Fibroblast of peridontal ligament (primary cell): ENCODE measurements at regions not wholly inside any gene's neighbourhood (a gene's known extent, or its start where the extent isn't known, plus 50 kb on each side); places are given as distances from the start of the nearest gene placed in this dataset.
A peak's percentile ranks its signal among the peaks of the same experiment; 100 is the strongest.
"Not testable (repeated sequence)": the region's sequence is repeated elsewhere in the genome, so short reads cannot be mapped to it uniquely, and the experiment has no call there.

ENCODE experiments used
- DNase-seq: peaks from one replicate; pipeline ENCODE4 v3.0.0-alpha.2; 2010; ENCODE audit errors: extremely low read depth

DNA sequence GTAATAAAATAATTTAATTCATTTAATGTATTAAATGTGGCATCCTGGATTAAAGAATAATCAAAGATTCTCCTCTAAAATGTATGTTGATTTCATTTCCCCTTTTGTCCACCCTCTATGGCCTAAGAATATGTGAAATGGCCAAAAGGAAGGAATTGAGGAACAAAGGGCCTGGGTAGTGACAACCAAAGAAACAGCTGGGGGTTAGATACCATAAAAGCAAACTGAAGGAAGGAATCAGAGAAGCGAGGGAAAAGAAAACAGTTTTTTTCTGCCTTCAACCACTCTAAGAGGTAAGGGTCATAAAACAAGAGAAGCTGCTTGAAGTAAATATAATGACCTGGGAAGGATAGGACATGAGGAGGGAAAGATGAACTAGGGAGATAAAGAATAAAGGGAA lies 139.3 kb downstream of the FAM76B start:
- no peak for DNase-seq

DNA sequence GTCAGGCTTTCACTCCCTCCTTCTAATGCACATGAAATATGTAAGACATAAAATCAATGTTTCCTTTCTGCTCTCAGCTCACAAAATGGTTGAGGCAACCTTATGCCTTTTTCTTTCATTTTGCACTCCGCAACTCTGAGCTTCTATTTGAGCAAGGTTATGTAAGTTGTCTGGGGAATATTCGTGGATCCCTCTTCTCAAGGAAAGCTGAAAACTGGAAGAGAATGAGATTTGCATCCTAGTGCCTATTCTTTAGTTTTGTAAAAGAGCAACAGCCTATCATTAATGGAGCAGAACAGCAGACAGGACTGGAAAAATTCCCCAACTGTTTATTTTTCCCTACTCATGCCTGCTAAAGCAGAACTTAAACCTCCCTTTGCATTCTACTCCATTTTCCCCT lies 141.7 kb downstream of the FAM76B start:
- peak; percentile 39 for DNase-seq

- peak; percentile 70 for DNase-seq
Measured at GRCh38 chr11:95647355-95647754, 142.2 kb downstream of the FAM76B start.

DNA sequence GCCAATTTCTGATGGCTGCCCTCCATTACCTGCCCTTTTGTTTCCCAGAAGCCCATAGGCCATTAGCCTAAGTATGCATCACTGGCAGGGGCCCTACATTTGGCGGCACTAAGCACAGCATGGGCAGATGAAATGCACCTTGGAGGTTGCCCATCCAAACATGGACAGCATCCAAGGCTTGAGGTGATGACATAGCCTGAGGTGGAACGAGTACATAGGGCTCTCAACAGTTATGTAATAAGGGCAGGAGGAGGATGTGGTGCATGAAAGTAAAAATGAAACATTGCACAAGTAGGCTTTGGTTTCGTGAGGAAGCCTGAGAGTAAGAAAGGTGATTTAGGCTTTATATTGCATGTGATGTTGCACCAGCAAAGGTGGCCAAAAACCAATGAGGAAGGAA lies 148.1 kb downstream of the FAM76B start:
- no peak for DNase-seq

- DNase-seq, result no peak
Measured at GRCh38 chr11:95638501-95638900, 151.1 kb downstream of the FAM76B start.

- no peak for DNase-seq
Measured at GRCh38 chr11:95625164-95625900, 164.2 kb downstream of the FAM76B start.

DNA sequence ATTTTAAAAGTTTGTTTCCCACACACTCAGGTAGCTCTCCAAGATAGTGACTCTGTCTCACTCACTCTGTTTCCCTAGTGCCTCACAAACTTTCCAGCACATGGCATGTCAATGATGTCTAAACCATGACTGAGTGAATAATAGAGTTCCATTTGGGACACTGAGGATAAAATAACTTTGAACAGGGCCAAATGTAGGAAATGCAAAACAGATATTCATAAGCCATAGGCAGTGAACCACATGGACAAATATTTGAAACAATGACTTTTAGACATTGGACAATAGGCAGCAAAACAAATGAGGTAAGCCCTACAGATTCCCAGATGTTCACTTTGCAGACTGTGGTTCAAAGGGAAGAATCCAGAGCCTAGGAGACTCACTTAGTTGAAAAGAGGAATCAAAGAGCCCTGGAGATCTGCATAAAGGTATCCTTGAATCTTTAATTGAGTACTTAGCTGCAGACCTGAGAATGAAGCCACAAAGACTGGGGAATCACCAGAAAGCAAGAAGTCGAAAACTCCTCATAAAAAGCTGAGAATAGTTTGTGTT lies 173.3 kb downstream of the FAM76B start:
- DNase-seq, result no peak

- DNase-seq, result no peak
Measured at GRCh38 chr11:95611827-95612226, 177.8 kb downstream of the FAM76B start.

DNA sequence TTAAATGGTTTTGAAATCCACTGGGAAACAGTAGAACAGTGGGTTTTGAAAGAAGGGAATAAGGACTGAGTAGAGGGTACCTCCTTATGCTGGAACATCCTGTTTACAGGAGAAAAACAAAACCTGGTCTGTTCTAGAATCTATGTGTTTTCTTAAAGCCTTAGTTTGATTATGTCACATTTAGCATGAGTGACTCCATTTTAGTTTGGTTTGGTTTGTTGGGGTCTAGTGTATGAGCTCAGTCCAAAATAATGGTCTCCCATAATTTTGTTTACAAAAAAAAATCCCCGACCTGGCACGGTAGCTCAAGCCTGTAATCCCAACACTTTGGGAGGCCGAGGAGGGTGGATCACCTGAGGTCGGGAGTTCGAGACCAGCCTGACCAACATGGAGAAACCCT lies 179.4 kb downstream of the FAM76B start:
- not testable (repeated sequence) for DNase-seq

DNA sequence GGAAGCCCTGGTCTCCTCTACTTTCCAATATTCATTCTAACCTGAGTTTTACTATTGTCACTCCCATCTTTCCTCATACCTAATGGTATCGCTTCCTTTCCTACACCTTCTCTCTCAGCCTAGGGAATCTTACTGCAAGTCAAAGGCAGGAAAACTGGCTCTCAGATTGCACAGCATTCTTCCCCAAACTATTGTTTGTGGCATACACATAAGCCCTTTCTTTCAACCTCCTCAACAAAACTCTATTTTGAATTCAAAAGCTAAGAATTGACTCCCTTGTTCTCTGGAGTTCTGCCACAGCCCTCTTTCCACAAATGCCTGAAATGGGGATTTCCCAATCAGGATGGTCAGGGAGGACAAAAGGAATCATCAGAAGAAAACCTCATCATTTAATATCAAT lies 181.5 kb downstream of the FAM76B start:
- peak; percentile 23 for DNase-seq

GRCh38 chr11:95606824-95607223 lies 182.8 kb downstream of the FAM76B start:
- no peak for DNase-seq

DNA sequence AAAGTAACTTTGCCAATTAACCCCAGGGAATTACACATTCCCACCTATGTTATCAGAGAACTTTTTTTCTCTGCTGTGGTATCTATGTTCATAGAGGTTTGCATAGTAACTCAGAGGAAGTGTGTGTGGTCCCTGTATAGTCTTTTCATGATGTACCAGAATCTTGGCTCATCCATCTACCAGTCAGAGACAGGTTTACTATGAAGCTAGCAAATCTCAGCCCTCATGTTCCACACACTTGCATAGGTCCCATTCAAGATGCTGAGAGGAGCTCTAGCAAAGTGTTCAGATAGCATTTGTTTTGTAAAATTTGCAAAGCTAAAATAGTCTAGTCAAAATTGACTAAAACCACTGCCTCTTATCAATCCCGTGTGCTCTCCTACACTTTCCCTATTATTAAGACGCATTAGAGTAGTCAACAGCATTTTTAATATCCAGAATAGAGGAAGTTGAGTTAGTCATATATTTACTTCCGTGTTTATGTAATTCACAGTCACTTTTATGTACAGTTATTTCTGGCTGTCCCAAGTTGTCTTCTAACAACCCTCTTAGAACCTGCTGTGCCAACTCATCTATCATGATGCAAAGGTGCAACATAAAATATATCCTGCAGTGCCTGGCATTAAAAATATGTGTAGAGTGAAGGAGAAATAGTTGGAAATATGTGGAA lies 184.2 kb downstream of the FAM76B start:
- DNase-seq, result no peak

GRCh38 chr11:95599959-95600586 lies 189.5 kb downstream of the FAM76B start:
- DNase-seq, result no peak

DNA sequence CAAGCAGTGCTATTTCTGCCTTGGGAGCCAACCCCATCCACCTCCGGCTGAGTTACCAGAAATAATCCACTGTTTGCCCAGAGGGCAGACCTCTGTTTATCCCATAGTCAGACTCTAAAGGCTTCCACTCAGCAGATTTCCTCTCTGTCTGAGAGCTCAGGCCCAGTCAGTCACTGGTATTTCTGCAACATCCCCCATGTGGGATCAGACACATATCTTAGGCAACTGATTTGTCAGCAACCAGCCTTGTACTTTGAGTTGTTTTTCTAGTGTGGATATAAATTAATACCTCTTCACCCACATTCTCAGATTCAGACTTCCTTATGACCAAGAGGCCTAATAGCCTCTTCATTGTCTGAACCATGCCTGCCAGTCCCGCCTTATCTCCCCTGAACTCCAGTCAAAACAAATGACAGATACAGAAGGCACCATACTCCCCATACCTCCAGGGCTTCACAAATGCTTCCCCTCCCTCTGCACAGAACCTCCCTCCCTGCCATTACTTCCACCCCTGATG lies 193.6 kb downstream of the FAM76B start:
- DNase-seq, result peak; percentile 47

GRCh38 chr11:95595541-95595940 lies 194.0 kb downstream of the FAM76B start:
- no peak for DNase-seq

DNA sequence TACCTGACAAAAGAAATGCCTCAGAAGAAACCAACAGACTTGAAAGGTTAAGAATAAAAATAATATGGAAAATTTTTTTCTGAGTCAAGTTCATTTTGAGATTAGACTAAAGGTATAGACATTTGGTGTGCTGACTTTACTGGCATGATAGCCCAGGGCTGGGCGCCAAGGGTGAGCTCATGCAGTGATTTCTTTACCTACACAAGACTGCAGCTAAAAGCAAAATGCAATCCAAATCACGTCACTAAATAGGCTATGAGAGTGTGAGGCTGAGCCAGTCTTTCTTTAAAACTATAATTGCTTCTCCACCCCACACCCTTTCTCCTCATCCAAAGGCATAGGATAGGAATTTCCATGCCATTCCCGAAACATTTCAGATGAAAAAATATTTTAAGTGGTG lies 196.5 kb downstream of the FAM76B start:
- DNase-seq, result peak; percentile 57

GRCh38 chr11:95592471-95592870 lies 197.1 kb downstream of the FAM76B start:
- DNase-seq, result peak; percentile 86

GRCh38 chr11:95589893-95590612 lies 199.5 kb downstream of the FAM76B start:
- DNase-seq, result no peak

- no peak for DNase-seq
Measured at GRCh38 chr11:95588821-95589220, 200.8 kb downstream of the FAM76B start.

DNA sequence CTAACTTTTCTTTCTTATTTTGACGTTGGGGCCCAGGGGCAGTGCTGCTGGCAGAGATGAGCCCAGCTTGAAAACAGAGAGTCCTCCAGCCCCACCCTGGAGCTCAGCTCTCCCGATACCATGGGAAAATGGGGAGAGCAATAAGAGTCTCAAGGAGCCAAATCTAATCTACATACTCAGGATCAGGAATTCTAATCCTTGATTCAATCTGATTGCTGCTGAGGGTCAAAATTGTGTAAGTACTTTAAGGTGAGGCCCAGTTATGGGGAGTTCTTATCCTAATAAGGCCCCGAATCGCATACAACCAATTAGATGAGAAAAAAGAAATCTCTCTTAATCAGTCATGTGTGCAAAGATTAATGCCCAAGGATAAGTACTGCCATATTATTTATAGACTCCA lies 202.9 kb downstream of the FAM76B start:
- DNase-seq, result no peak

- DNase-seq, result no peak
Measured at GRCh38 chr11:95586155-95586554, 203.4 kb downstream of the FAM76B start.

- no peak for DNase-seq
Measured at GRCh38 chr11:95585752-95586077, 203.9 kb downstream of the FAM76B start.
